GM12878 (cell line): ENCODE measurements at regions not wholly inside any gene's neighbourhood (a gene's known extent, or its start where the extent isn't known, plus 50 kb on each side); places are given as distances from the start of the nearest gene placed in this dataset.

Experiments
- ATF7 ChIP-seq: fragments of 450-650 bp; IDR thresholded peaks from 2 replicates; pipeline ENCODE4 v1.6.1; 2016; ENCODE audit warnings: low read depth, mild to moderate bottlenecking
- BCLAF1 ChIP-seq: fragments of 450-650 bp; IDR thresholded peaks from 2 replicates; pipeline ENCODE4 v1.6.1; 2017; ENCODE audit warnings: antibody characterized with exemption, mild to moderate bottlenecking, moderate library complexity
- ESRRA ChIP-seq: IDR thresholded peaks from 2 replicates; pipeline ENCODE4 v1.6.1; 2012; ENCODE audit warnings: mild to moderate bottlenecking, low read length, improper control_type of control experiment
- HDAC6 ChIP-seq: fragments of 200-600 bp; sonication (generic); IDR thresholded peaks from one replicate; pipeline ENCODE4 v1.8.0; 2017; ENCODE audit warnings: antibody characterized with exemption; ENCODE audit not compliant: unreplicated experiment
- KLF5 ChIP-seq: fragments of 450-650 bp; IDR thresholded peaks from 2 replicates; pipeline ENCODE4 v1.6.1; 2014; ENCODE audit warnings: mild to moderate bottlenecking; ENCODE audit not compliant: partially characterized antibody
- RELA ChIP-seq: fragments of 450-650 bp; IDR thresholded peaks from 2 replicates; pipeline ENCODE4 v1.8.0; 2014; ENCODE audit warnings: borderline replicate concordance; ENCODE audit not compliant: partially characterized antibody
- ZNF687 ChIP-seq: fragments of 450-650 bp; IDR thresholded peaks from 2 replicates; pipeline ENCODE4 v1.6.1; 2017; ENCODE audit warnings: mild to moderate bottlenecking, moderate library complexity
- TF ChIP-seq, protein P1 (sequence below): fragments of 450-650 bp; IDR thresholded peaks from 2 replicates; pipeline ENCODE4 v1.6.1; 2017; ENCODE audit warnings: mild to moderate bottlenecking, moderate library complexity
- TF ChIP-seq, protein P2 (sequence below): IDR thresholded peaks from 2 replicates; pipeline ENCODE4 v1.6.1; 2011; ENCODE audit warnings: low read depth, low read length, improper control_type of control experiment, borderline replicate concordance

DNA sequence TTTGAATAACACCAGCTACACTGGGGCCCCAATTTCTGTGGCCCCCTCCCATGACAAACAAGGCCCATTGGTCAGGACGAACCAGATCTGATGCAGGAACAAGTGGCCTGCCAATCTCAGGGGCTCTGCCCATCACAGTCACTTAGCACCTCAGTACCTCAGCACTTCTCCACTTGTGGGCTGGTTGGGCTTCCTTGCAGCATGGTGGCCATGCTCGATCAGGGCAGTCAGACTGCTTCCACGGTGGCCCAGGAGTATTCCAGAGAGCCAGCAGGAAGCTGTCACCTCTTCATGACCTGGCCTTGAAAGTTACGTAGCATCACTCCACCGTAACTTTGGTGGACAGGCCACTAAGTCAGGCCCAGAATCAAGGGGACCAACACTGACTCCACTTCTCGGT is 206.5 kb downstream of the AUH start (continued):
- no peak for TF ChIP-seq ZNF687
- no peak for TF ChIP-seq KLF5
- no peak for TF ChIP-seq BCLAF1
- TF ChIP-seq, protein P1, sequence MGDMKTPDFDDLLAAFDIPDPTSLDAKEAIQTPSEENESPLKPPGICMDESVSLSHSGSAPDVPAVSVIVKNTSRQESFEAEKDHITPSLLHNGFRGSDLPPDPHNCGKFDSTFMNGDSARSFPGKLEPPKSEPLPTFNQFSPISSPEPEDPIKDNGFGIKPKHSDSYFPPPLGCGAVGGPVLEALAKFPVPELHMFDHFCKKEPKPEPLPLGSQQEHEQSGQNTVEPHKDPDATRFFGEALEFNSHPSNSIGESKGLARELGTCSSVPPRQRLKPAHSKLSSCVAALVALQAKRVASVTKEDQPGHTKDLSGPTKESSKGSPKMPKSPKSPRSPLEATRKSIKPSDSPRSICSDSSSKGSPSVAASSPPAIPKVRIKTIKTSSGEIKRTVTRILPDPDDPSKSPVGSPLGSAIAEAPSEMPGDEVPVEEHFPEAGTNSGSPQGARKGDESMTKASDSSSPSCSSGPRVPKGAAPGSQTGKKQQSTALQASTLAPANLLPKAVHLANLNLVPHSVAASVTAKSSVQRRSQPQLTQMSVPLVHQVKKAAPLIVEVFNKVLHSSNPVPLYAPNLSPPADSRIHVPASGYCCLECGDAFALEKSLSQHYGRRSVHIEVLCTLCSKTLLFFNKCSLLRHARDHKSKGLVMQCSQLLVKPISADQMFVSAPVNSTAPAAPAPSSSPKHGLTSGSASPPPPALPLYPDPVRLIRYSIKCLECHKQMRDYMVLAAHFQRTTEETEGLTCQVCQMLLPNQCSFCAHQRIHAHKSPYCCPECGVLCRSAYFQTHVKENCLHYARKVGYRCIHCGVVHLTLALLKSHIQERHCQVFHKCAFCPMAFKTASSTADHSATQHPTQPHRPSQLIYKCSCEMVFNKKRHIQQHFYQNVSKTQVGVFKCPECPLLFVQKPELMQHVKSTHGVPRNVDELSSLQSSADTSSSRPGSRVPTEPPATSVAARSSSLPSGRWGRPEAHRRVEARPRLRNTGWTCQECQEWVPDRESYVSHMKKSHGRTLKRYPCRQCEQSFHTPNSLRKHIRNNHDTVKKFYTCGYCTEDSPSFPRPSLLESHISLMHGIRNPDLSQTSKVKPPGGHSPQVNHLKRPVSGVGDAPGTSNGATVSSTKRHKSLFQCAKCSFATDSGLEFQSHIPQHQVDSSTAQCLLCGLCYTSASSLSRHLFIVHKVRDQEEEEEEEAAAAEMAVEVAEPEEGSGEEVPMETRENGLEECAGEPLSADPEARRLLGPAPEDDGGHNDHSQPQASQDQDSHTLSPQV = no peak
- TF ChIP-seq HDAC6 = no peak
- TF ChIP-seq RELA = no peak
- TF ChIP-seq ATF7 = no peak
- no peak for TF ChIP-seq ESRRA
- TF ChIP-seq, protein P2, sequence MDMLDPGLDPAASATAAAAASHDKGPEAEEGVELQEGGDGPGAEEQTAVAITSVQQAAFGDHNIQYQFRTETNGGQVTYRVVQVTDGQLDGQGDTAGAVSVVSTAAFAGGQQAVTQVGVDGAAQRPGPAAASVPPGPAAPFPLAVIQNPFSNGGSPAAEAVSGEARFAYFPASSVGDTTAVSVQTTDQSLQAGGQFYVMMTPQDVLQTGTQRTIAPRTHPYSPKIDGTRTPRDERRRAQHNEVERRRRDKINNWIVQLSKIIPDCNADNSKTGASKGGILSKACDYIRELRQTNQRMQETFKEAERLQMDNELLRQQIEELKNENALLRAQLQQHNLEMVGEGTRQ = no peak
- TF ChIP-seq, all 136 proteins: peak for 0
